ENCODE measurements at regions not wholly inside any gene's neighbourhood (a gene's known extent, or its start where the extent isn't known, plus 50 kb on each side); places are given as distances from the start of the nearest gene placed in this dataset.

DNA sequence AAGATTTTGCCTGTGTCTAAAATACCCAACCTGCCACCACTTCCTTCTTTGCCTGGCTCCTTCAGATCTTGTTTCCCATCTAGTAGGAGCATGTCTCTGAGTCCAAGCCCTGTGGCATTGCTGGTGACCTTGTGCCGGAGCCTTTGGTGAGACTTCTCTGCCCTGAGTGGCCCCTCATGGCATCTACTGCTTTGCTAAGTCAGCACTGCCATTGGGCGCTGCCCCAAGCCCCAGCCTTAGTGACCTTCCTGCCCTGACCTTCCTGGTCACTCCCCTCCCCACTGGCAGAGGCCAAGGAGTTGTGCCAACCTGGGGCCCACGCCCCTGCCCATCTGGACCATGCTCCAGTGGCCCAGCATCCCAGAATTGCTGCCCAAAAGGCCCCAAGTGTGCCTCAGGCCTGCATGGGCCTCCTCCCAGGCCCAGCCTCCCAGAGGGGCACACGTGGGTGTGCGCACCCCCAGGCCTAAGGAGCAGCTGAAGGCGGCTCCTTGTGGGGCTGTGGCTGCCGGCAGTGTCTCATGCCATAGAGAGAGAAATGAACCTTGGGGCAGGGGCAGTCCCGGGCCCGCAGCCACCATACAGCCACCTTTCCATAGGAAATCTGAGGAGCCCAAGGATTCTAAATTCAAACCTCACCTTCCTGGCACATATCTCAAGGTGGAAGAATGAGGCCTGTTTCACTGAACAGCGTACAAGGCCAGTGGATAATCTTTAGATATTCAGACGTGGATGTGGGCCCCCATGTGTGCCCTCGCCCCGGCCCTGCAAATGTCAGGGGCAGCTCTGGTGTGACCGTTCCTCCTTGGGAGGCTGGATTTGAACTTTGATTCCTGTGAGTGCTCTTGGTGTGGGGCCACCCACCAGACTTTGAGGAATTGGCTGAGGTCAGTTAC lies 100.2 kb upstream of the SLC66A3 start:
- TF ChIP-seq, protein P1, sequence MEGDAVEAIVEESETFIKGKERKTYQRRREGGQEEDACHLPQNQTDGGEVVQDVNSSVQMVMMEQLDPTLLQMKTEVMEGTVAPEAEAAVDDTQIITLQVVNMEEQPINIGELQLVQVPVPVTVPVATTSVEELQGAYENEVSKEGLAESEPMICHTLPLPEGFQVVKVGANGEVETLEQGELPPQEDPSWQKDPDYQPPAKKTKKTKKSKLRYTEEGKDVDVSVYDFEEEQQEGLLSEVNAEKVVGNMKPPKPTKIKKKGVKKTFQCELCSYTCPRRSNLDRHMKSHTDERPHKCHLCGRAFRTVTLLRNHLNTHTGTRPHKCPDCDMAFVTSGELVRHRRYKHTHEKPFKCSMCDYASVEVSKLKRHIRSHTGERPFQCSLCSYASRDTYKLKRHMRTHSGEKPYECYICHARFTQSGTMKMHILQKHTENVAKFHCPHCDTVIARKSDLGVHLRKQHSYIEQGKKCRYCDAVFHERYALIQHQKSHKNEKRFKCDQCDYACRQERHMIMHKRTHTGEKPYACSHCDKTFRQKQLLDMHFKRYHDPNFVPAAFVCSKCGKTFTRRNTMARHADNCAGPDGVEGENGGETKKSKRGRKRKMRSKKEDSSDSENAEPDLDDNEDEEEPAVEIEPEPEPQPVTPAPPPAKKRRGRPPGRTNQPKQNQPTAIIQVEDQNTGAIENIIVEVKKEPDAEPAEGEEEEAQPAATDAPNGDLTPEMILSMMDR (IDR thresholded peaks at IDR 0.05) = no peak
- no peak for TF ChIP-seq POLR2A (IDR thresholded peaks at IDR 0.05)

Data from thyroid gland (tissue), 4 donors.